B cell (primary cell): ENCODE measurements at regions not wholly inside any gene's neighbourhood (a gene's known extent, or its start where the extent isn't known, plus 50 kb on each side); places are given as distances from the start of the nearest gene placed in this dataset.

Experiments
- EZH2 ChIP-seq: IDR thresholded peaks from 2 replicates; pipeline ENCODE4 v1.6.1; 2012; ENCODE audit warnings: borderline replicate concordance, low read depth, mild to moderate bottlenecking, moderate library complexity, low read length; ENCODE audit not compliant: insufficient read depth, poor library complexity, severe bottlenecking
- TF ChIP-seq, protein P1 (sequence below): fragments of 200-600 bp; IDR thresholded peaks from one replicate; pipeline ENCODE4 v1.8.0; 2022; ENCODE audit warnings: antibody characterized with exemption, mild to moderate bottlenecking

DNA sequence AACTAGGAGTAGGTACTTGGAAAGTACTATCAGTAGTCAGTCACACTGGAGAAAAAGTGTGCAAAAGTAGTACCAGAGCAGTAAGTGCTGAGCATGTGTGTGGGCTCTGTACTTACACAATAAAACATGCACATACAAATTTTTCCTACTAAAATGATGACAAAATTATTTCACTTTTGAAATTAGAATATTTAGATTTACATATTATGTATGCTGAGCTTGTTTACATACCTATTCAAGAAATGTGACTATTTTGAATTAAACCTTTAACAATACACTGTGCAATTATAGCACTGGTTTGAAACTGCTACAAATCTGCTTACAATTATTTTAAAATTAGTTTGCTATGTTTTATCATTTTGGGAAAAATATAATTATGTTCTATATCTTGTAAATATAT is 2781.6 kb upstream of the PCDH20 start:
- TF ChIP-seq, protein P1, sequence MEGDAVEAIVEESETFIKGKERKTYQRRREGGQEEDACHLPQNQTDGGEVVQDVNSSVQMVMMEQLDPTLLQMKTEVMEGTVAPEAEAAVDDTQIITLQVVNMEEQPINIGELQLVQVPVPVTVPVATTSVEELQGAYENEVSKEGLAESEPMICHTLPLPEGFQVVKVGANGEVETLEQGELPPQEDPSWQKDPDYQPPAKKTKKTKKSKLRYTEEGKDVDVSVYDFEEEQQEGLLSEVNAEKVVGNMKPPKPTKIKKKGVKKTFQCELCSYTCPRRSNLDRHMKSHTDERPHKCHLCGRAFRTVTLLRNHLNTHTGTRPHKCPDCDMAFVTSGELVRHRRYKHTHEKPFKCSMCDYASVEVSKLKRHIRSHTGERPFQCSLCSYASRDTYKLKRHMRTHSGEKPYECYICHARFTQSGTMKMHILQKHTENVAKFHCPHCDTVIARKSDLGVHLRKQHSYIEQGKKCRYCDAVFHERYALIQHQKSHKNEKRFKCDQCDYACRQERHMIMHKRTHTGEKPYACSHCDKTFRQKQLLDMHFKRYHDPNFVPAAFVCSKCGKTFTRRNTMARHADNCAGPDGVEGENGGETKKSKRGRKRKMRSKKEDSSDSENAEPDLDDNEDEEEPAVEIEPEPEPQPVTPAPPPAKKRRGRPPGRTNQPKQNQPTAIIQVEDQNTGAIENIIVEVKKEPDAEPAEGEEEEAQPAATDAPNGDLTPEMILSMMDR = no peak
- TF ChIP-seq EZH2 = no peak
